A549 (cell line): ENCODE measurements at regions not wholly inside any gene's neighbourhood (a gene's known extent, or its start where the extent isn't known, plus 50 kb on each side); places are given as distances from the start of the nearest gene placed in this dataset.

Experiments
- ATAC-seq, 2 experiments: fragments of 200-7000 bp in 1 of 2; fragments of >200 bp in 1 of 2; cut with Nextera tagmentation in 1 of 2; cut with Tn5 transposase in 1 of 2; 3 replicates each; pipeline versions ENCODE4 v1.8.0 to v1.9.1; 2018 to 2020; ENCODE audit warnings: mild to moderate bottlenecking in 1 of 2, moderate library complexity in 1 of 2
- CTCF ChIA-PET: fragments of 300-600 bp; sonication (Branson Sonifier 250); formaldehyde crosslinking; extraction: SDS; loops from one replicate; lab custom pipeline; 2021; ENCODE audit warnings: antibody characterized with exemption, inconsistent platforms; lab: Yijun Ruan, JAX
- POLR2A ChIA-PET: fragments of 350-600 bp; formaldehyde crosslinking; extraction: SDS; loops from one replicate; lab custom pipeline; 2021; ENCODE audit warnings: antibody characterized with exemption, inconsistent platforms; lab: Yijun Ruan, JAX
- DNase-seq, 2 experiments: peaks; one replicate each; pipeline versions ENCODE4 v3.0.0 to v3.0.0-alpha.2; 2011 to 2016; ENCODE audit warnings: low read depth in 1 of 2, low spot score in 1 of 2
- FAIRE-seq: peaks from 2 replicates; lab custom pipeline; 2011; peaks lifted over from hg19 to GRCh38; lab: Jason Lieb, UNC
- H3K27ac ChIP-seq, 2 experiments: fragments of >200 bp; sonication (Bioruptor Twin); formaldehyde crosslinking; 3 replicates each; pipeline ENCODE4 v1.5.1; 2016 to 2017
- H3K4me1 ChIP-seq: fragments of >200 bp; sonication (Bioruptor Twin); formaldehyde crosslinking; 3 replicates; pipeline ENCODE4 v1.6.1; 2016
- H3K4me2 ChIP-seq: fragments of >200 bp; sonication (Bioruptor Twin); formaldehyde crosslinking; 3 replicates; pipeline ENCODE4 v1.6.1; 2016
- H3K4me3 ChIP-seq: fragments of >200 bp; sonication (Bioruptor Twin); formaldehyde crosslinking; 3 replicates; pipeline ENCODE4 v1.5.1; 2016
- H3K9me3 ChIP-seq: fragments of >200 bp; sonication (Bioruptor Twin); formaldehyde crosslinking; 3 replicates; pipeline ENCODE4 v1.6.1; 2016
- CHD2 ChIP-seq: fragments of 150-350 bp; IDR thresholded peaks from 2 replicates; pipeline ENCODE4 v1.6.1; 2014; ENCODE audit warnings: low read length; ENCODE audit not compliant: partially characterized antibody
- EHMT2 ChIP-seq: fragments of 200-600 bp; sonication (generic); IDR thresholded peaks from 2 replicates; pipeline ENCODE4 v1.6.1; 2016; ENCODE audit warnings: antibody characterized with exemption, low read depth, mild to moderate bottlenecking, moderate library complexity
- FOSL2 ChIP-seq, 2 experiments: fragments of 450-650 bp in 1 of 2; fragments of >200 bp in 1 of 2; sonication (Bioruptor Twin) in 1 of 2; formaldehyde crosslinking; IDR thresholded peaks; 2 replicates each; pipeline versions ENCODE4 v1.5.0 to v1.6.1; 2016 to 2020; ENCODE audit warnings: mild to moderate bottlenecking in 1 of 2, moderate library complexity in 1 of 2
- HDAC2 ChIP-seq: fragments of 200-600 bp; sonication (generic); IDR thresholded peaks from 2 replicates; pipeline ENCODE4 v1.6.1; 2016
- HEYL ChIP-seq: fragments of 250-450 bp; sonication (Bioruptor Pico); IDR thresholded peaks from 2 replicates; pipeline ENCODE4 v1.8.0; 2021; ENCODE audit warnings: mild to moderate bottlenecking, moderate library complexity
- HOXB13 ChIP-seq: fragments of 250-450 bp; sonication (Bioruptor Pico); IDR thresholded peaks from 2 replicates; pipeline ENCODE4 v1.5.0; 2020; ENCODE audit warnings: low read depth, mild to moderate bottlenecking, moderate library complexity
- HOXB5 ChIP-seq: fragments of 250-450 bp; sonication (Bioruptor Pico); IDR thresholded peaks from 2 replicates; pipeline ENCODE4 v1.5.0; 2020; ENCODE audit warnings: mild to moderate bottlenecking, moderate library complexity
- JUNB ChIP-seq: fragments of >200 bp; sonication (Bioruptor Twin); formaldehyde crosslinking; IDR thresholded peaks from 2 replicates; pipeline ENCODE4 v1.6.1; 2016
- KDM1A ChIP-seq: fragments of 200-600 bp; sonication (generic); IDR thresholded peaks from 2 replicates; pipeline ENCODE4 v1.6.1; 2016; ENCODE audit warnings: low read depth, mild to moderate bottlenecking
- KDM5A ChIP-seq: fragments of 200-600 bp; sonication (generic); IDR thresholded peaks from 2 replicates; pipeline ENCODE4 v1.6.1; 2016; ENCODE audit warnings: antibody characterized with exemption, mild to moderate bottlenecking
- MAFK ChIP-seq: fragments of 450-650 bp; IDR thresholded peaks from 2 replicates; pipeline ENCODE4 v1.6.1; 2014; ENCODE audit not compliant: partially characterized antibody
- NFE2L2 ChIP-seq: fragments of 150-350 bp; conservative IDR thresholded peaks from 2 replicates; pipeline ENCODE4 v1.6.1; 2014; ENCODE audit warnings: low read length
- POLR2AphosphoS2 ChIP-seq: conservative IDR thresholded peaks from 2 replicates; pipeline ENCODE4 v1.6.1; 2012; ENCODE audit warnings: low read length, improper control_type of control experiment, inconsistent platforms
- RAD21 ChIP-seq, 2 experiments: fragments of >200 bp in 1 of 2; sonication (Bioruptor Twin) in 1 of 2; formaldehyde crosslinking in 1 of 2; IDR thresholded peaks in 1 of 2; conservative IDR thresholded peaks in 1 of 2; 2 replicates in 1 of 2; 3 replicates in 1 of 2; pipeline ENCODE4 v1.6.1; 2012 to 2018; ENCODE audit warnings: inconsistent platforms in 1 of 2
- RARB ChIP-seq: fragments of 250-450 bp; sonication (Bioruptor Pico); IDR thresholded peaks from 2 replicates; pipeline ENCODE4 v1.8.0; 2021; ENCODE audit warnings: mild to moderate bottlenecking, moderate library complexity
- RCOR1 ChIP-seq: fragments of 150-350 bp; IDR thresholded peaks from 2 replicates; pipeline ENCODE4 v1.6.1; 2014; ENCODE audit warnings: antibody characterized with exemption, low read length, low read depth
- RFX5 ChIP-seq: fragments of 450-650 bp; IDR thresholded peaks from 2 replicates; pipeline ENCODE4 v1.7.1; 2014; ENCODE audit warnings: antibody characterized with exemption, mild to moderate bottlenecking, moderate library complexity
- RNF2 ChIP-seq: fragments of 200-600 bp; sonication (generic); IDR thresholded peaks from 2 replicates; pipeline ENCODE4 v1.6.1; 2016; ENCODE audit warnings: low read depth, mild to moderate bottlenecking, antibody characterized with exemption, moderate library complexity, borderline replicate concordance
- SMC3 ChIP-seq: fragments of >200 bp; sonication (Bioruptor Twin); formaldehyde crosslinking; IDR thresholded peaks from 3 replicates; pipeline ENCODE4 v1.6.1; 2018; ENCODE audit warnings: inconsistent platforms
- ZC3H11A ChIP-seq: fragments of 450-650 bp; IDR thresholded peaks from 2 replicates; pipeline ENCODE4 v1.6.1; 2014; ENCODE audit warnings: antibody characterized with exemption, mild to moderate bottlenecking
- ZNF302 ChIP-seq: fragments of 250-450 bp; sonication (Bioruptor Pico); IDR thresholded peaks from 2 replicates; pipeline ENCODE4 v1.9.0; 2021; ENCODE audit warnings: inconsistent platforms, mild to moderate bottlenecking, moderate library complexity
- ZSCAN20 ChIP-seq: fragments of 250-450 bp; sonication (Bioruptor Pico); IDR thresholded peaks from 2 replicates; pipeline ENCODE4 v1.8.0; 2022; ENCODE audit warnings: mild to moderate bottlenecking, moderate library complexity
- WGBS: methylation state at CpG from one replicate; pipeline ENCODE4 v1.1.6; 2017; ENCODE audit errors: missing lambda C conversion rate; 5-methylcytosine and 5-hydroxymethylcytosine counted together
- TF ChIP-seq, protein P1 (sequence below): fragments of 250-450 bp; sonication (Bioruptor Pico); IDR thresholded peaks from 2 replicates; pipeline ENCODE4 v1.5.0; 2020; ENCODE audit warnings: low read depth, mild to moderate bottlenecking, moderate library complexity
- TF ChIP-seq, protein P2 (sequence below): fragments of >200 bp; sonication (Bioruptor Twin); formaldehyde crosslinking; IDR thresholded peaks from 2 replicates; pipeline ENCODE4 v1.6.1; 2016
- TF ChIP-seq, protein P3 (sequence below): IDR thresholded peaks from 2 replicates; pipeline ENCODE4 v1.6.1; 2012
- TF ChIP-seq, protein P4 (sequence below): fragments of 450-650 bp; IDR thresholded peaks from 2 replicates; pipeline ENCODE4 v1.6.1; 2014; ENCODE audit warnings: antibody characterized with exemption
- TF ChIP-seq, protein P5 (sequence below): fragments of >200 bp; sonication (Bioruptor Twin); formaldehyde crosslinking; IDR thresholded peaks from 3 replicates; pipeline ENCODE4 v1.5.1; 2016

DNA sequence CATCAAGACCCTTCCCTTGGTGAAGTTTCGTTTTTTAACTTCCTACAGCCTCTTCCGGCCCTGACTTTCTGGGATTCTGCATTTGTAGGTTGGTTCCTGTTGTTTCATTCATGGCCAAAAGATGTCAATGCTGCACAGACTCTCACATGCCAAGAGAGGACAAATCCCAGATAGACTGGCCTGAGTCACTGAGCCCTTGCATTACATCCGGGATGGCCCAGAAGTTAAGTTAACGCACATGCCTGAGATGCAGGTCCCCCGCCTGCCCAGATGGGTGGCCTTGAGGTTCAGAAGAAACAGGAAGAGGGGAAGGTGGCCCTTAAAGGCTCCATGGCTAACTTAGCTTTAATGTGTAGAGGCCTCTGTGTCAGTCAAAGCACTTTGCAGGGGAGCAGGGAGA, 51.6 kb upstream of the SRGAP3 start:
- POLR2A ChIA-PET: no interaction called here
- FAIRE-seq (no peak), ATAC-seq (no peak; a peak in 1 of 6 replicates)
- no peaks in the 10 kb centered on the region for H3K9me3 ChIP-seq
- H3K27ac ChIP-seq: no peak overlapping the region
- 77% methylated on average over 5 of the region's 5 CpGs for WGBS
- TF ChIP-seq, protein P1, sequence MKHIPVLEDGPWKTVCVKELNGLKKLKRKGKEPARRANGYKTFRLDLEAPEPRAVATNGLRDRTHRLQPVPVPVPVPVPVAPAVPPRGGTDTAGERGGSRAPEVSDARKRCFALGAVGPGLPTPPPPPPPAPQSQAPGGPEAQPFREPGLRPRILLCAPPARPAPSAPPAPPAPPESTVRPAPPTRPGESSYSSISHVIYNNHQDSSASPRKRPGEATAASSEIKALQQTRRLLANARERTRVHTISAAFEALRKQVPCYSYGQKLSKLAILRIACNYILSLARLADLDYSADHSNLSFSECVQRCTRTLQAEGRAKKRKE: no peak
- no peak for TF ChIP-seq FOSL2 (IDR thresholded peaks at IDR 0.05)
- TF ChIP-seq FOSL2 (CRISPR knock-in tag; IDR thresholded peaks at IDR 0.05): no peak
- TF ChIP-seq KDM1A: no peak
- TF ChIP-seq RAD21 (conservative IDR thresholded peaks at IDR 0.05 in 1 of 2, IDR thresholded peaks at IDR 0.05 in 1 of 2): no peak
- TF ChIP-seq, protein P2, sequence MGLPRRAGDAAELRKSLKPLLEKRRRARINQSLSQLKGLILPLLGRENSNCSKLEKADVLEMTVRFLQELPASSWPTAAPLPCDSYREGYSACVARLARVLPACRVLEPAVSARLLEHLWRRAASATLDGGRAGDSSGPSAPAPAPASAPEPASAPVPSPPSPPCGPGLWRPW: no peak
- TF ChIP-seq ZNF302 (CRISPR knock-in tag): no peak
- TF ChIP-seq, protein P3, sequence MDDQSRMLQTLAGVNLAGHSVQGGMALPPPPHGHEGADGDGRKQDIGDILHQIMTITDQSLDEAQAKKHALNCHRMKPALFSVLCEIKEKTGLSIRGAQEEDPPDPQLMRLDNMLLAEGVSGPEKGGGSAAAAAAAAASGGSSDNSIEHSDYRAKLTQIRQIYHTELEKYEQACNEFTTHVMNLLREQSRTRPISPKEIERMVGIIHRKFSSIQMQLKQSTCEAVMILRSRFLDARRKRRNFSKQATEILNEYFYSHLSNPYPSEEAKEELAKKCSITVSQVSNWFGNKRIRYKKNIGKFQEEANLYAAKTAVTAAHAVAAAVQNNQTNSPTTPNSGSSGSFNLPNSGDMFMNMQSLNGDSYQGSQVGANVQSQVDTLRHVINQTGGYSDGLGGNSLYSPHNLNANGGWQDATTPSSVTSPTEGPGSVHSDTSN: no peak
- TF ChIP-seq RFX5: no peak
- no peak for TF ChIP-seq MAFK
- no peak for TF ChIP-seq RNF2
- TF ChIP-seq ZC3H11A: no peak
- TF ChIP-seq ZSCAN20 (CRISPR knock-in tag): no peak
- TF ChIP-seq, protein P4, sequence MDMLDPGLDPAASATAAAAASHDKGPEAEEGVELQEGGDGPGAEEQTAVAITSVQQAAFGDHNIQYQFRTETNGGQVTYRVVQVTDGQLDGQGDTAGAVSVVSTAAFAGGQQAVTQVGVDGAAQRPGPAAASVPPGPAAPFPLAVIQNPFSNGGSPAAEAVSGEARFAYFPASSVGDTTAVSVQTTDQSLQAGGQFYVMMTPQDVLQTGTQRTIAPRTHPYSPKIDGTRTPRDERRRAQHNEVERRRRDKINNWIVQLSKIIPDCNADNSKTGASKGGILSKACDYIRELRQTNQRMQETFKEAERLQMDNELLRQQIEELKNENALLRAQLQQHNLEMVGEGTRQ: no peak
- no peak for TF ChIP-seq HEYL (CRISPR knock-in tag)
- TF ChIP-seq RARB: no peak
- no peak for TF ChIP-seq JUNB
- no peak for TF ChIP-seq HDAC2
- TF ChIP-seq KDM5A: no peak
- no peak for TF ChIP-seq RCOR1
- TF ChIP-seq POLR2AphosphoS2: no peak
- TF ChIP-seq, all 56 proteins: peak for 0
- Histone ChIP-seq H3K4me1 (no peaks in the 10 kb centered on the region), H3K4me2 (no peak overlapping the region), H3K4me3 (no peak overlapping the region)
- no peak for DNase-seq
- CTCF ChIA-PET: interaction anchor here (1.4 to 9.2 kb wide), 7 partner anchors 233 to 638 kb away, joined by 3 to 190 read pairs (median 7); partner anchors contain the start of gene OXTR

DNA sequence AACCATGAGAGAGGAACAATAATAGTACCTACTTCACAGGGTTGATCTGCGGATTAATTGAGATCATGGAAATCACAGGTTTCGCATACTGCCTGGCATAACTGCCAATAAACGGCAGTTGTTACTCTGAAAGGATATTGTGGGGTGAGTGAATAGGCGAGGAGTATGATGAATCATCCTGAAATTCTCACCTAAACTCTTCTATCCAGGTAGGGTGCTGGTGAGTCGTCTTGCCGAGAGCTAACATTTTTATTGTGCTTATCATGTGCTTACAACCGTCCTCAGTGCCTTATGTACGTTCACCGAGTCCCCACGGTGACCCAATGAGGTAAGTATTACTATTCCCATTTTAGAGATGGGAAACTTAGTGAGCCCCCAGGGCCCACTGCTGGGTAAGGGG, 52.4 kb upstream of the SRGAP3 start:
- FAIRE-seq (no peak), DNase-seq (no peak), ATAC-seq (no peak)
- WGBS: 64% methylated on average over 10 of the region's 10 CpGs
- Histone ChIP-seq H3K4me1 (no peaks in the 10 kb centered on the region), H3K27ac (no peak overlapping the region), H3K4me3 (no peak overlapping the region), H3K4me2 (peak overlapping the region; percentile 72; the same call in 1 of the 3 replicates), H3K9me3 (no peaks in the 10 kb centered on the region)
- POLR2A ChIA-PET: no interaction called here
- CTCF ChIA-PET: interaction anchor here (0.6 to 9.2 kb wide), 48 partner anchors 11 to 937 kb away, joined by 3 to 190 read pairs (median 4); partner anchors contain the start of gene OXTR
- TF ChIP-seq, protein P3: no peak
- TF ChIP-seq NFE2L2 (no peak), SMC3 (no peak), CHD2 (no peak), EHMT2 (no peak), HOXB5 (no peak), HEYL (CRISPR knock-in tag) (no peak), HOXB13 (CRISPR knock-in tag) (no peak), JUNB (no peak)
- TF ChIP-seq, protein P4: no peak
- TF ChIP-seq, protein P5, sequence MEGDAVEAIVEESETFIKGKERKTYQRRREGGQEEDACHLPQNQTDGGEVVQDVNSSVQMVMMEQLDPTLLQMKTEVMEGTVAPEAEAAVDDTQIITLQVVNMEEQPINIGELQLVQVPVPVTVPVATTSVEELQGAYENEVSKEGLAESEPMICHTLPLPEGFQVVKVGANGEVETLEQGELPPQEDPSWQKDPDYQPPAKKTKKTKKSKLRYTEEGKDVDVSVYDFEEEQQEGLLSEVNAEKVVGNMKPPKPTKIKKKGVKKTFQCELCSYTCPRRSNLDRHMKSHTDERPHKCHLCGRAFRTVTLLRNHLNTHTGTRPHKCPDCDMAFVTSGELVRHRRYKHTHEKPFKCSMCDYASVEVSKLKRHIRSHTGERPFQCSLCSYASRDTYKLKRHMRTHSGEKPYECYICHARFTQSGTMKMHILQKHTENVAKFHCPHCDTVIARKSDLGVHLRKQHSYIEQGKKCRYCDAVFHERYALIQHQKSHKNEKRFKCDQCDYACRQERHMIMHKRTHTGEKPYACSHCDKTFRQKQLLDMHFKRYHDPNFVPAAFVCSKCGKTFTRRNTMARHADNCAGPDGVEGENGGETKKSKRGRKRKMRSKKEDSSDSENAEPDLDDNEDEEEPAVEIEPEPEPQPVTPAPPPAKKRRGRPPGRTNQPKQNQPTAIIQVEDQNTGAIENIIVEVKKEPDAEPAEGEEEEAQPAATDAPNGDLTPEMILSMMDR: no peak
